ENCODE measurements at regions not wholly inside any gene's neighbourhood (a gene's known extent, or its start where the extent isn't known, plus 50 kb on each side); places are given as distances from the start of the nearest gene placed in this dataset.
"Not testable (repeated sequence)": the region's sequence is repeated elsewhere in the genome, so short reads cannot be mapped to it uniquely, and the experiment has no call there.

- not testable (repeated sequence) for DNase-seq (ENCODE audit: low read depth, low spot score)
These were observed 109.4 kb upstream of the XIST start for GRCh38 chrX:73961867-73962266.

GRCh38 chrX:73944563-73944908, 92.0 kb upstream of the XIST start:
- no peak for DNase-seq (ENCODE audit: low read depth, low spot score)

GRCh38 chrX:73943693-73944562, 91.4 kb upstream of the XIST start:
- DNase-seq (ENCODE audit: low read depth, low spot score), result peak; percentile 63

GRCh38 chrX:73940893-73941470, 88.5 kb upstream of the XIST start:
- no peak for DNase-seq (ENCODE audit: low read depth, low spot score)

- not testable (repeated sequence) for DNase-seq (ENCODE audit: low read depth, low spot score)
These were observed 85.3 kb upstream of the XIST start for GRCh38 chrX:73937843-73938242.

GRCh38 chrX:73932522-73932921, 80.0 kb upstream of the XIST start:
- no peak for DNase-seq (ENCODE audit: low read depth, low spot score)

- no peak for DNase-seq (ENCODE audit: low read depth, low spot score)
These were observed 77.8 kb upstream of the XIST start for GRCh38 chrX:73930300-73930699.

- no peak for DNase-seq (ENCODE audit: low read depth, low spot score)
These were observed 70.4 kb upstream of the XIST start for GRCh38 chrX:73922856-73923455.

- no peak for DNase-seq (ENCODE audit: low read depth, low spot score)
These were observed 64.6 kb upstream of the XIST start for GRCh38 chrX:73916931-73917667.

GRCh38 chrX:73916489-73916888, 64.0 kb upstream of the XIST start:
- DNase-seq (ENCODE audit: low read depth, low spot score), result no peak

- not testable (repeated sequence) for DNase-seq (ENCODE audit: low read depth, low spot score)
These were observed 62.3 kb upstream of the XIST start for GRCh38 chrX:73914792-73915191.

- DNase-seq (ENCODE audit: low read depth, low spot score), result no peak
These were observed 61.1 kb upstream of the XIST start for GRCh38 chrX:73913580-73913979.

- not testable (repeated sequence) for DNase-seq (ENCODE audit: low read depth, low spot score)
These were observed 59.4 kb upstream of the XIST start for GRCh38 chrX:73911946-73912345.

- not testable (repeated sequence) for DNase-seq (ENCODE audit: low read depth, low spot score)
These were observed 53.3 kb upstream of the XIST start for GRCh38 chrX:73905749-73906374.

- no peak for DNase-seq (ENCODE audit: low read depth, low spot score)
These were observed 51.4 kb upstream of the XIST start for GRCh38 chrX:73903941-73904340.

All from activated CD4-positive, CD25-positive, alpha-beta regulatory T cell treated with anti-CD3 and anti-CD28 coated beads, Interleukin-2, amount 50 U/mL, for 16 hours (primary cell).